CD14-positive monocyte (primary cell): ENCODE measurements at regions not wholly inside any gene's neighbourhood (a gene's known extent, or its start where the extent isn't known, plus 50 kb on each side); places are given as distances from the start of the nearest gene placed in this dataset.
A peak's percentile ranks its signal among the peaks of the same experiment; 100 is the strongest.

Experiments
- DNase-seq, 3 donors: peaks; one replicate each; pipeline ENCODE4 v3.0.0-alpha.2; 2011 to 2022
- H2AFZ ChIP-seq: 2 replicates; pipeline ENCODE4 v1.6.0; 2012; ENCODE audit warnings: mild to moderate bottlenecking, low read depth, low read length, inconsistent platforms; ENCODE audit not compliant: insufficient read depth, poor library complexity, severe bottlenecking
- H3K27ac ChIP-seq, 2 donors: 1 replicate in 1 of 2; 2 replicates in 1 of 2; pipeline ENCODE4 v1.5.1; 2012 to 2013; ENCODE audit warnings: low read length in 2 of 2, control low read depth in 1 of 2, inconsistent platforms in 1 of 2, low read depth in 1 of 2, mild to moderate bottlenecking in 1 of 2
- H3K27me3 ChIP-seq, 2 donors: one replicate each; pipeline versions ENCODE4 v1.6.0 to v1.6.1; 2011 to 2013; ENCODE audit warnings: low read length in 2 of 2; ENCODE audit not compliant: control insufficient read depth in 2 of 2, insufficient read depth in 2 of 2
- H3K36me3 ChIP-seq, 2 donors: replicated peaks in 1 of 2; 1 replicate in 1 of 2; 2 replicates in 1 of 2; pipeline versions ENCODE4 v1.5.1 to v1.6.1; 2012 to 2013; ENCODE audit warnings: low read length in 2 of 2, control low read depth in 1 of 2, inconsistent platforms in 1 of 2, mild to moderate bottlenecking in 1 of 2; ENCODE audit not compliant: insufficient read depth in 2 of 2, control insufficient read depth in 1 of 2
- H3K4me1 ChIP-seq, 2 donors: 1 replicate in 1 of 2; 2 replicates in 1 of 2; pipeline versions ENCODE4 v1.5.1 to v1.6.1; 2012 to 2013; ENCODE audit warnings: low read length in 2 of 2, control low read depth in 1 of 2, inconsistent platforms in 1 of 2, mild to moderate bottlenecking in 1 of 2, moderate library complexity in 1 of 2; ENCODE audit not compliant: insufficient read depth in 2 of 2, control insufficient read depth in 1 of 2
- H3K4me2 ChIP-seq: replicated peaks from 2 replicates; pipeline ENCODE3; 2012; ENCODE audit warnings: low read length, moderate library complexity, mild to moderate bottlenecking; ENCODE audit not compliant: poor library complexity, severe bottlenecking; ENCODE audit errors: extremely low read depth
- H3K4me3 ChIP-seq, 3 experiments: fragments of 200-600 bp in 1 of 3; sonication (generic) in 1 of 3; replicated peaks in 1 of 3; 1 replicate in 2 of 3; 2 replicates in 1 of 3; pipeline ENCODE4 v1.5.1; 2011 to 2013; ENCODE audit warnings: low read length in 3 of 3, mild to moderate bottlenecking in 3 of 3, control low read depth in 2 of 3, low read depth in 2 of 3, inconsistent platforms in 1 of 3, moderate library complexity in 1 of 3
- H3K79me2 ChIP-seq: 2 replicates; pipeline ENCODE4 v1.6.0; 2012; ENCODE audit warnings: mild to moderate bottlenecking, control low read depth, inconsistent platforms, low read length, moderate library complexity; ENCODE audit not compliant: insufficient read depth
- H3K9ac ChIP-seq: 2 replicates; pipeline ENCODE4 v1.6.0; 2017; ENCODE audit warnings: low read length, mild to moderate bottlenecking; ENCODE audit not compliant: insufficient read depth, poor library complexity, severe bottlenecking
- H3K9me3 ChIP-seq, 2 donors: replicated peaks in 1 of 2; 1 replicate in 1 of 2; 2 replicates in 1 of 2; pipeline versions ENCODE4 v1.5.1 to v1.6.1; 2012 to 2013; ENCODE audit warnings: low read length in 2 of 2, control low read depth in 1 of 2; ENCODE audit not compliant: control insufficient read depth in 1 of 2, insufficient read depth in 1 of 2
- H4K20me1 ChIP-seq: 2 replicates; pipeline ENCODE4 v1.6.0; 2012; ENCODE audit warnings: mild to moderate bottlenecking, low read length, control low read depth, moderate library complexity; ENCODE audit not compliant: insufficient read depth
- H3K27ac Mint-ChIP-seq, 7 donors: one replicate each; pipeline ENCODE4 v1.8.0; 2020; ENCODE audit warnings: mild to moderate bottlenecking in 7 of 7, mixed read lengths in 7 of 7, moderate library complexity in 6 of 7, inconsistent platforms in 2 of 7
- H3K27me3 Mint-ChIP-seq, 3 donors: one replicate each; pipeline ENCODE4 v1.8.0; 2021 to 2022; ENCODE audit warnings: low read depth in 3 of 3, mild to moderate bottlenecking in 3 of 3, mixed read lengths in 3 of 3, moderate library complexity in 3 of 3, inconsistent platforms in 1 of 3
- H3K36me3 Mint-ChIP-seq, 2 donors: one replicate each; pipeline ENCODE4 v1.8.0; 2020; ENCODE audit warnings: mixed read lengths in 2 of 2, inconsistent platforms in 1 of 2, mild to moderate bottlenecking in 1 of 2
- H3K4me1 Mint-ChIP-seq: one replicate; pipeline ENCODE4 v1.8.0; 2020; ENCODE audit warnings: mild to moderate bottlenecking, mixed read lengths
- H3K4me3 Mint-ChIP-seq, 2 donors: one replicate each; pipeline ENCODE4 v1.8.0; 2020; ENCODE audit warnings: mild to moderate bottlenecking in 2 of 2, mixed read lengths in 2 of 2, moderate library complexity in 1 of 2
- H3K9me3 Mint-ChIP-seq, 7 donors: one replicate each; pipeline ENCODE4 v1.8.0; 2020 to 2022; ENCODE audit warnings: mixed read lengths in 7 of 7, mild to moderate bottlenecking in 6 of 7, moderate library complexity in 6 of 7, inconsistent platforms in 2 of 7
- CTCF ChIP-seq: fragments of 200-600 bp; IDR thresholded peaks from one replicate; pipeline ENCODE4 v1.8.0; 2022; ENCODE audit warnings: antibody characterized with exemption, mild to moderate bottlenecking
- WGBS: methylation state at CpG from one replicate; pipeline ENCODE4 v1.1.5; 2013; ENCODE audit warnings: missing lambda C conversion rate; ENCODE audit not compliant: insufficient coverage; 5-methylcytosine and 5-hydroxymethylcytosine counted together
- intact Hi-C, 2 donors: fragments of 100-400 bp; cut with micrococcal nuclease; formaldehyde crosslinking; loops; one replicate each; pipeline versions ENCODE4 v1.15.0 to v1.15.1; 2023

- no peak overlapping the region for H3K27ac Mint-ChIP-seq
- Histone ChIP-seq H3K4me1 (no peaks in the 10 kb centered on the region), H3K4me3 (no peak overlapping the region), H2AFZ (no peak overlapping the region), H3K79me2 (no peaks in the 10 kb centered on the region), H3K27ac (no peak overlapping the region), H4K20me1 (no peaks in the 10 kb centered on the region), H3K4me2 (no peak overlapping the region), H3K36me3 (no peaks in the 10 kb centered on the region), H3K9me3 (no peaks in the 10 kb centered on the region), H3K9ac (no peak overlapping the region), H3K27me3 (no peaks in the 10 kb centered on the region)
- H3K4me3 Mint-ChIP-seq = no peak overlapping the region
- no peak for TF ChIP-seq CTCF
- H3K9me3 Mint-ChIP-seq = peaks cover 0 to 12% (median 5%) of the 10 kb centered on the region in 7 donors
- DNase-seq = no peak
- H3K4me1 Mint-ChIP-seq = no peaks in the 10 kb centered on the region
- no peaks in the 10 kb centered on the region for H3K36me3 Mint-ChIP-seq
- intact Hi-C loops = no loop called here
- whole genome bisulfite sequencing = no CpG with 5 or more reads among the region's 2 CpGs
- no peaks in the 10 kb centered on the region for H3K27me3 Mint-ChIP-seq
Observed at GRCh38 chr4:175419236-175419718, 392.8 kb downstream of the GPM6A start.

- H4K20me1 ChIP-seq = no peaks in the 10 kb centered on the region
- no peaks in the 10 kb centered on the region for H3K79me2 ChIP-seq
- no peaks in the 10 kb centered on the region for H3K4me1 ChIP-seq
- no peak overlapping the region for H3K4me3 ChIP-seq
- Mint-ChIP-seq H3K27me3 (peaks cover 0 to 1% (median 0%) of the 10 kb centered on the region in 3 donors), H3K4me3 (no peak overlapping the region), H3K9me3 (peaks cover under 1 to 7% (median 2%) of the 10 kb centered on the region in 7 donors), H3K4me1 (no peaks in the 10 kb centered on the region), H3K27ac (peak overlapping the region in 1 of 7 donors; percentile 47), H3K36me3 (no peaks in the 10 kb centered on the region)
- no peak overlapping the region for H3K4me2 ChIP-seq
- no peak for DNase-seq
- H3K27me3 ChIP-seq = no peaks in the 10 kb centered on the region
- H3K9ac ChIP-seq = no peak overlapping the region
- no peak for TF ChIP-seq CTCF
- H3K9me3 ChIP-seq = no peaks in the 10 kb centered on the region
- no peaks in the 10 kb centered on the region for H3K36me3 ChIP-seq
- H2AFZ ChIP-seq = no peak overlapping the region
- H3K27ac ChIP-seq = no peak overlapping the region
- no CpG with 5 or more reads among the region's 3 CpGs for WGBS
- intact Hi-C loops = no loop called here
Observed at GRCh38 chr4:175421506-175421905, 390.6 kb downstream of the GPM6A start.
